ENCODE measurements at regions not wholly inside any gene's neighbourhood (a gene's known extent, or its start where the extent isn't known, plus 50 kb on each side); places are given as distances from the start of the nearest gene placed in this dataset.
"Not testable (repeated sequence)": the region's sequence is repeated elsewhere in the genome, so short reads cannot be mapped to it uniquely, and the experiment has no call there.

DNA sequence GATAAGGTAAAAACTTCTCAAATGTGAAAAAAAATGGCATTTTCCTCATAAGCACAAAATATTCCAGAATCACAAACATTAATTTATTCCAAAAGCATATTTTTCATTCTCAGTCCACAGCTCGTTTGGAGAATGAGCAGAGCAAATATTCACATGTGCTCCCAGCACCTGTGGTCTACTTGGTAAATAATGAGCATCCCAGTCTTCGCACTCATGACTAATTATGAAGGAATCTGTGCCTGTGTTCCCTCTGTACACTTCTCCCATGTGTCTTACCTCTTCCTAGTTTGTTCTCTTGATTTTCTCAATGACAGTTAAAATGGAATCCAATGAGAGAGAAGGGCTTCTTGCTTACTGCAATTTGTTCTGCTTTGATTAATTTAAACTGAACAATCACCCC lies 671.0 kb upstream of the SOX11 start:
- no peak for TF ChIP-seq CTCF (IDR thresholded peaks at IDR 0.05; ENCODE audit: low read depth, low read length)
- no peak for DNase-seq (ENCODE audit: low read depth in 2 of 2)
- H3K4me3 ChIP-seq (replicated peaks in 1 of 2; ENCODE audit: low read depth in 2 of 2, low read length in 2 of 2), result no peak overlapping the region

- no peak for TF ChIP-seq CTCF (IDR thresholded peaks at IDR 0.05; ENCODE audit: low read depth, low read length)
- no peak for DNase-seq (ENCODE audit: low read depth in 2 of 2)
- H3K4me3 ChIP-seq (replicated peaks in 1 of 2; ENCODE audit: low read depth in 2 of 2, low read length in 2 of 2), result no peak overlapping the region
Observed at GRCh38 chr2:5022061-5022460, 670.1 kb upstream of the SOX11 start.

DNA sequence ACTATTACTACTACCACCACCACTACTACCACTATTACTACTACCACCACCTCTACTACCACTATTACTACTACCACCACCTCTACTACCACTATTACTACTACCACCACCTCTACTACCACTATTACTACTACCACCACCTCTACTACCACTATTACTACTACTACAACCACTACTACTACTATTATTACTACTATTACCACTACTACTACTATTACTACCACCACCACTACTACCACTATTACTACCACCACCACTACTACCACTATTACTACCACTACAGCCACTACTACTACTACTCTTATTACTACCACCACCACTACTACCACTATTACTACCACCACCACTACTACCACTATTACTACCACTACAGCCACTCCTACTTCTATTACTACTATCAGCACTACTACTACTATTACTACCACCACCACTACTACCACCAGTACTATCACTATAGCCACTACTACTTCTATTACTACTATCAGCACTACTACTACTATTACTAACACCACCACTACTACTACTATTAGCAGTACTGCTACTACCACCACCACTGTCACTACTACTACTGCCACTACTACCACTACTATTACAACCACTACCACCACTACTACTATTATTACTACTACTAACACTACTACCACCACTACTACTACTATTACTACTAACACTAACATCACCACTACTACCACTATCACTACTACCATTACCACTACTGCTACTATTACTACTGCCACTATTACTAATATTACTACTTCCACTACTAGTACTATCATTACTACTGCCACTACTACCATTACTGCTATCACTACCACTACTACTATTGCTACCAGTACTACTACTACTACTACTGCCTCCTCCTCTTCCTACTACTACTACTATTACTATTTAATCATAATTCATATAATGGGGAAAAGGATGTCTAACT lies 669.2 kb upstream of the SOX11 start:
- H3K4me3 ChIP-seq (replicated peaks in 1 of 2; ENCODE audit: low read depth in 2 of 2, low read length in 2 of 2); DNase-seq (ENCODE audit: low read depth in 2 of 2): not testable (repeated sequence)

GRCh38 chr2:5026571-5027234 lies 665.5 kb upstream of the SOX11 start:
- H3K4me3 ChIP-seq (replicated peaks in 1 of 2; ENCODE audit: low read depth in 2 of 2, low read length in 2 of 2), result no peak overlapping the region
- no peak for TF ChIP-seq CTCF (IDR thresholded peaks at IDR 0.05; ENCODE audit: low read depth, low read length)
- DNase-seq (ENCODE audit: low read depth in 2 of 2), result no peak

- no peak for DNase-seq (ENCODE audit: low read depth in 2 of 2)
- H3K4me3 ChIP-seq (replicated peaks in 1 of 2; ENCODE audit: low read depth in 2 of 2, low read length in 2 of 2), result no peak overlapping the region
- no peak for TF ChIP-seq CTCF (IDR thresholded peaks at IDR 0.05; ENCODE audit: low read depth, low read length)
Observed at GRCh38 chr2:5035057-5035488, 657.1 kb upstream of the SOX11 start.

DNA sequence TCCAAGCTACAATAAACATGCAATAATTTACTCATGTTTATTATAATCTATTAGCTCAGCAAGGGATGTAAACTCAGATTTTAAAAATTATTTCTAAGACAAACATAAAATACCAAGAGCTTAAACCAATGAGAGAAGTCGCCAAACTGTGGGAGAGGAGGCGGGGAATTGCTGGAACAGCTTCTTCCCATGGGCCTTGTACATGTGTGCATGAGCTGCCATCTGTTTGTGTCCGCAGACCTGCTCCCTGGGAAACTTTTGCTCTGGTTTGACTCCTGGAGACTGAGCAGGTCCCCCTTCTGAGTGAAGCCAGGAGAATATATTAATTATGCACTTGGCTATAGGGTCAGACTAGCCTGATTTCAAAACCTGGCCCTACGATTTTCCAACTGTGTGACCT lies 655.9 kb upstream of the SOX11 start:
- no peak overlapping the region for H3K4me3 ChIP-seq (replicated peaks in 1 of 2; ENCODE audit: low read depth in 2 of 2, low read length in 2 of 2)
- DNase-seq (ENCODE audit: low read depth in 2 of 2), result no peak
- no peak for TF ChIP-seq CTCF (IDR thresholded peaks at IDR 0.05; ENCODE audit: low read depth, low read length)

GRCh38 chr2:5039241-5039975 lies 652.8 kb upstream of the SOX11 start:
- no peak for DNase-seq (ENCODE audit: low read depth in 2 of 2)
- TF ChIP-seq CTCF (IDR thresholded peaks at IDR 0.05; ENCODE audit: low read depth, low read length), result no peak
- H3K4me3 ChIP-seq (replicated peaks in 1 of 2; ENCODE audit: low read depth in 2 of 2, low read length in 2 of 2), result no peak overlapping the region

Data from cardiac fibroblast (primary cell).